HEK293 (cell line): ENCODE measurements at regions not wholly inside any gene's neighbourhood (a gene's known extent, or its start where the extent isn't known, plus 50 kb on each side); places are given as distances from the start of the nearest gene placed in this dataset.
A peak's percentile ranks its signal among the peaks of the same experiment; 100 is the strongest.
"Not testable (repeated sequence)": the region's sequence is repeated elsewhere in the genome, so short reads cannot be mapped to it uniquely, and the experiment has no call there.

Experiments
- CTCF ChIA-PET: fragments of 350-600 bp; formaldehyde crosslinking; extraction: SDS; loops from one replicate; lab custom pipeline; 2021; ENCODE audit warnings: antibody characterized with exemption; lab: Yijun Ruan, JAX
- POLR2A ChIA-PET: fragments of 300-600 bp; formaldehyde crosslinking; extraction: SDS; loops from one replicate; lab custom pipeline; 2020; ENCODE audit warnings: antibody characterized with exemption, inconsistent platforms; lab: Yijun Ruan, JAX
- H3K27ac ChIP-seq: fragments of 200-500 bp; sonication (Bioruptor generic); 2 replicates; pipeline ENCODE4 v1.5.1; 2014; ENCODE audit warnings: low read depth, low read length, control low read depth, inconsistent platforms; ENCODE audit errors: extremely low read depth
- H3K36me3 ChIP-seq, 2 experiments: fragments of 200-500 bp in 1 of 2; sonication (Bioruptor generic) in 1 of 2; 1 replicate in 1 of 2; 2 replicates in 1 of 2; pipeline ENCODE4 v1.5.1; 2014 to 2017; ENCODE audit warnings: inconsistent platforms in 2 of 2, low read length in 2 of 2; ENCODE audit not compliant: control insufficient read depth in 2 of 2, insufficient read depth in 1 of 2
- H3K4me1 ChIP-seq: fragments of 200-500 bp; sonication (Bioruptor generic); 2 replicates; pipeline ENCODE4 v1.5.1; 2014; ENCODE audit warnings: mild to moderate bottlenecking, low read length, inconsistent platforms; ENCODE audit not compliant: control insufficient read depth, insufficient read depth
- H3K4me3 ChIP-seq: 2 replicates; pipeline ENCODE4 v1.5.1; 2011; ENCODE audit warnings: low read depth, mild to moderate bottlenecking, control low read depth, low read length, moderate library complexity
- H3K9me3 ChIP-seq: fragments of 200-500 bp; sonication (Bioruptor generic); 2 replicates; pipeline ENCODE4 v1.5.1; 2014; ENCODE audit warnings: low read depth, low read length, inconsistent platforms; ENCODE audit not compliant: control insufficient read depth, insufficient read depth
- ZNF146 ChIP-seq: fragments of 450-650 bp; formaldehyde crosslinking; IDR thresholded peaks from 2 replicates; pipeline ENCODE4 v1.5.1; 2016; ENCODE audit warnings: missing biosample characterization, missing genetic modification characterization
- ZNF580 ChIP-seq: fragments of 450-650 bp; formaldehyde crosslinking; IDR thresholded peaks from 2 replicates; pipeline ENCODE4 v1.5.1; 2016; ENCODE audit warnings: missing biosample characterization, missing genetic modification characterization

DNA sequence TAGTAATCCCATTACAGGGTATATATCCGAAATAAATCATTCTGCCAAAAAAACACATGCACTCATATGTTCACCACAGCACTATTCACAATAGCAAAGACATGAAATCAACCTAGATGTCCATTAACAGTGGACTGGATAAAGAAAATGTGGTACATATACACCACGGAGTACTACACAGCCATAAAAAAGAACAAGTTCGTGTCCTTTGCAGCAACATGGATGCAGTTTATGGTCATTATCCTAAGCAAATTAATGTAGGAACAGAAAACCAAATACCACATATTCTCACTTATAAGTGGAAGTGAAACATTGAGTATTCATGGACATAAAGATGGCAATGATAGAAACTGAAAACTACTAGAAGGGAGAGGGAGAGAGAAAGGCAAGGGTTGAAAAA lies 49.9 kb upstream of the CEP85L start:
- H3K36me3 ChIP-seq, H3K4me3 ChIP-seq, H3K27ac ChIP-seq, H3K4me1 ChIP-seq, POLR2A ChIA-PET, H3K9me3 ChIP-seq: not testable (repeated sequence)
- CTCF ChIA-PET: interaction anchor here (0.6 to 1.1 kb wide), 2 partner anchors 13 to 30 kb away, joined by 3 to 4 read pairs; no protein-coding TSS in a partner anchor
- TF ChIP-seq ZNF146 (tag by site-specific recombination) (peak; percentile 86), ZNF580 (tag by site-specific recombination) (peak; percentile 39; the same call in 1 of the 2 replicates)
